ENCODE measurements at regions not wholly inside any gene's neighbourhood (a gene's known extent, or its start where the extent isn't known, plus 50 kb on each side); places are given as distances from the start of the nearest gene placed in this dataset.

GRCh38 chr1:113314600-113314999 is 75.7 kb upstream of the MAGI3 start:
- no peak for TF ChIP-seq CTCF (IDR thresholded peaks at IDR 0.05)
- no peak for TF ChIP-seq IRF2 (CRISPR knock-in tag; IDR thresholded peaks at IDR 0.05; ENCODE audit: borderline replicate concordance, low read depth)
- TF ChIP-seq USF2 (CRISPR knock-in tag; IDR thresholded peaks at IDR 0.05), result no peak
- no peak for TF ChIP-seq HMGA2 (CRISPR knock-in tag; IDR thresholded peaks at IDR 0.05)
- TF ChIP-seq MAX (CRISPR knock-in tag; IDR thresholded peaks at IDR 0.05), result no peak
- TF ChIP-seq CREB1 (CRISPR knock-in tag; IDR thresholded peaks at IDR 0.05), result no peak
- TF ChIP-seq HMGXB4 (CRISPR knock-in tag; IDR thresholded peaks at IDR 0.05), result no peak
- TF ChIP-seq MLX (CRISPR knock-in tag; IDR thresholded peaks at IDR 0.05), result no peak
- TF ChIP-seq TCF7 (CRISPR knock-in tag; IDR thresholded peaks at IDR 0.05; ENCODE audit: low read depth), result no peak

Data from WTC11 (cell line).